Gastrocnemius medialis (tissue), 4 donors: ENCODE measurements at regions not wholly inside any gene's neighbourhood (a gene's known extent, or its start where the extent isn't known, plus 50 kb on each side); places are given as distances from the start of the nearest gene placed in this dataset.
"Not testable (repeated sequence)": the region's sequence is repeated elsewhere in the genome, so short reads cannot be mapped to it uniquely, and the experiment has no call there.

ENCODE experiments used
- ATAC-seq, 2 donors: fragments of 150-250 bp; one replicate each; pipeline ENCODE4 v1.9.1; 2016
- DNase-seq, 2 donors: peaks; one replicate each; pipeline ENCODE4 v3.0.0-alpha.2; 2019
- H3K27ac ChIP-seq, 4 donors: fragments of 200-600 bp; sonication (generic); 1 replicate in 1 of 4; 2 replicates in 3 of 4; pipeline ENCODE4 v1.5.1; 2016 to 2018; ENCODE audit warnings: mild to moderate bottlenecking in 2 of 4, moderate library complexity in 1 of 4
- H3K27me3 ChIP-seq, 3 donors: fragments of 200-600 bp; sonication (generic) in 2 of 3; 1 replicate in 1 of 3; 2 replicates in 2 of 3; pipeline versions ENCODE4 v1.5.1 to v1.6.0; 2016 to 2019; ENCODE audit warnings: mild to moderate bottlenecking in 1 of 3, moderate library complexity in 1 of 3
- H3K36me3 ChIP-seq, 2 donors: fragments of 200-600 bp; sonication (generic) in 1 of 2; one replicate each; pipeline ENCODE4 v1.5.1; 2017 to 2018
- H3K4me1 ChIP-seq, 2 donors: fragments of 200-600 bp; sonication (generic) in 1 of 2; one replicate each; pipeline ENCODE4 v1.5.1; 2016 to 2017; ENCODE audit warnings: mild to moderate bottlenecking in 2 of 2
- H3K4me3 ChIP-seq, 4 donors: fragments of 200-600 bp; sonication (generic) in 3 of 4; 1 replicate in 1 of 4; 2 replicates in 3 of 4; pipeline ENCODE4 v1.5.1; 2016 to 2019; ENCODE audit warnings: mild to moderate bottlenecking in 2 of 4
- H3K9me3 ChIP-seq, 3 donors: fragments of 200-600 bp; sonication (generic) in 2 of 3; 1 replicate in 1 of 3; 2 replicates in 2 of 3; pipeline ENCODE4 v1.5.1; 2016 to 2019
- POLR2A ChIP-seq, 2 donors: fragments of 450-650 bp; IDR thresholded peaks; one replicate each; pipeline ENCODE4 v1.6.1; 2017; ENCODE audit warnings: antibody characterized with exemption in 2 of 2, mild to moderate bottlenecking in 2 of 2, moderate library complexity in 2 of 2
- in situ Hi-C, 4 donors: fragments of 200-750 bp; cut with MboI; loops; one replicate each; pipeline versions ENCODE4 v1.15.0 to v1.8.0; 2017; ENCODE audit warnings: low sequenced_read_pairs in 4 of 4
- intact Hi-C: fragments of 100-400 bp; cut with DNase I; formaldehyde crosslinking; loops from one replicate; pipeline ENCODE4 v1.15.1; 2023; ENCODE audit warnings: low total_unique reads
- TF ChIP-seq, protein P1 (sequence below), 5 experiments: fragments of 450-650 bp in 3 of 5; fragments of 200-600 bp in 2 of 5; sonication (generic) in 2 of 5; IDR thresholded peaks in 4 of 5; conservative IDR thresholded peaks in 1 of 5; 1 replicate in 4 of 5; 2 replicates in 1 of 5; pipeline ENCODE4 v1.5.1; 2016 to 2019; ENCODE audit warnings: antibody characterized with exemption in 5 of 5, mild to moderate bottlenecking in 3 of 5, moderate library complexity in 3 of 5

DNA sequence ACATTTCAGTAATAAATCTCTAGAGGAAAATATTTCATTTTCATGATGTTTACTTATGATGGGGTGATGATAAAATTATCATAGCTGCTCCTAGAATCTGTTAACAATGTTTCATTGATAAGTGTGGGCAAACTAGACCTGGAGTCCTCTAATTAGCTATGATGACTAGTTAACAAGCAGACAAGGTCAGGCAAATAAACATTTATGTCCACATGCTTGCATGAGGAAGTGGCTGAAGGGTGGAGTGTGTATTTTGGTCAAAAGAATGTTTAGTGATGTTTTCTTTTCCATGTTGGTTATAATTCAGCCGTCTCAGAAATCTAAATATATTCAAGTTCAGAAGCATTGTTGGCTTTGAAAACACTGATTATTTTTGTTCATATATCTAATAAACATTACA, 99.9 kb upstream of the FN1 start:
- intact Hi-C loops (no loop called here), in situ Hi-C loops (no loop called here)
- DNase-seq = no peak

DNA sequence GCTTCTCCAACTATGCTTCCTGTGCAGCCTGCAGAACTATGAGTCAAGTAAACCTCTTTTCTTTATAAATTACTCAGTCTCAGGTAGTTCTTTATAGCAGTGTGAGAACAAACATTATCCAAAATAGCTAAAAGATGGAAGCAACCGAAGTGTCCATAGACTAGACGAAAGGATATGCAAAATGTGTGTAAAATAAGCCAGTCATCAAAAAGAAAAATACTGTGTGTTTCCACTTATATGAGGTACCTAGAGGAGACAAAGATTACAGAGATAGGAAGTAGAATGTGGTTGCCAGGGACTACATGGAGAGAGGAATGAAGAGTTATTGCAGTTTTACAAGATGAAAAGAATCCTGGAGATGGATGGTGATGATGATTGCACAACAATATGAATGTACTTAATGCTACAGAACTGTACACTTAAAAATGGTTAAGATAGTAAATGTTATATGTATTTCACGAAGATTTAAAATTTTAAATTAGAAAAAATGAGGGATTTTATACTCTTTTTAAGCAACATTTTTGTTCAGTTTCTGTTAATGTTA, 99.3 kb upstream of the FN1 start:
- peaks cover 0 to 3% of the 10 kb centered on the region in 2 donors for H3K4me1 ChIP-seq
- ATAC-seq (no peak), DNase-seq (no peak)
- H3K36me3 ChIP-seq = no peaks in the 10 kb centered on the region
- intact Hi-C loops = no loop called here
- in situ Hi-C loops = no loop called here
- H3K27me3 ChIP-seq = no peaks in the 10 kb centered on the region
- H3K9me3 ChIP-seq = no peaks in the 10 kb centered on the region
- no peak overlapping the region for H3K4me3 ChIP-seq
- TF ChIP-seq, protein P1, sequence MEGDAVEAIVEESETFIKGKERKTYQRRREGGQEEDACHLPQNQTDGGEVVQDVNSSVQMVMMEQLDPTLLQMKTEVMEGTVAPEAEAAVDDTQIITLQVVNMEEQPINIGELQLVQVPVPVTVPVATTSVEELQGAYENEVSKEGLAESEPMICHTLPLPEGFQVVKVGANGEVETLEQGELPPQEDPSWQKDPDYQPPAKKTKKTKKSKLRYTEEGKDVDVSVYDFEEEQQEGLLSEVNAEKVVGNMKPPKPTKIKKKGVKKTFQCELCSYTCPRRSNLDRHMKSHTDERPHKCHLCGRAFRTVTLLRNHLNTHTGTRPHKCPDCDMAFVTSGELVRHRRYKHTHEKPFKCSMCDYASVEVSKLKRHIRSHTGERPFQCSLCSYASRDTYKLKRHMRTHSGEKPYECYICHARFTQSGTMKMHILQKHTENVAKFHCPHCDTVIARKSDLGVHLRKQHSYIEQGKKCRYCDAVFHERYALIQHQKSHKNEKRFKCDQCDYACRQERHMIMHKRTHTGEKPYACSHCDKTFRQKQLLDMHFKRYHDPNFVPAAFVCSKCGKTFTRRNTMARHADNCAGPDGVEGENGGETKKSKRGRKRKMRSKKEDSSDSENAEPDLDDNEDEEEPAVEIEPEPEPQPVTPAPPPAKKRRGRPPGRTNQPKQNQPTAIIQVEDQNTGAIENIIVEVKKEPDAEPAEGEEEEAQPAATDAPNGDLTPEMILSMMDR (IDR thresholded peaks at IDR 0.05 in 4 of 5, conservative IDR thresholded peaks at IDR 0.05 in 1 of 5) = no peak
- no peak for TF ChIP-seq POLR2A (IDR thresholded peaks at IDR 0.05)
- H3K27ac ChIP-seq = no peak overlapping the region

More for the DNA sequence above, 99.9 kb upstream of the FN1 start:
- Histone ChIP-seq H3K27ac (no peak overlapping the region), H3K4me3 (no peak overlapping the region), H3K4me1 (peaks cover 0 to 3% of the 10 kb centered on the region in 2 donors), H3K36me3 (no peaks in the 10 kb centered on the region), H3K9me3 (no peaks in the 10 kb centered on the region), H3K27me3 (no peaks in the 10 kb centered on the region)
- no peak for TF ChIP-seq POLR2A (IDR thresholded peaks at IDR 0.05)
- TF ChIP-seq, protein P1 (IDR thresholded peaks at IDR 0.05 in 4 of 5, conservative IDR thresholded peaks at IDR 0.05 in 1 of 5) = no peak
- ATAC-seq = no peak

DNA sequence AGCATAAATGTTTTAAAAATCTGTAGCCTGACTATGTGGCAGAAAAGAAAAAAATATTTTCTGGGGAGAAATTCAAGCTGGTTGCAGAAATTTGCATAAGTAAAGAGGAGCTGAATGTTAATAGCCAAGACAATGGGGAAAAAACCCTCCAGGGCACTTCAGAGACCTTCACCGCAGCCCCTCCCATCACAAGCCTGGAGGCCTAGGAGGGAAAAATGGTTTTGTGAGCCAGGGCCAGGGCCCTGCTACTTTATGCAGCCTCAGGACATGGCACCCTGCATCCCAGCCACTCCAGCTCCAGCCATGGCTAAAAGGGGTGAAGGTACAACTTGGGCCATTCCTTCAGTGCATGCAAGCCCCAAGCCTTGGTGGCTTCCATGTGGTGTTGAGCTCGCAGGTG, 97.8 kb upstream of the FN1 start:
- H3K27ac ChIP-seq, H3K9me3 ChIP-seq, H3K4me1 ChIP-seq, H3K4me3 ChIP-seq, intact Hi-C loops, H3K36me3 ChIP-seq, DNase-seq, H3K27me3 ChIP-seq, in situ Hi-C loops, ATAC-seq: not testable (repeated sequence)

DNA sequence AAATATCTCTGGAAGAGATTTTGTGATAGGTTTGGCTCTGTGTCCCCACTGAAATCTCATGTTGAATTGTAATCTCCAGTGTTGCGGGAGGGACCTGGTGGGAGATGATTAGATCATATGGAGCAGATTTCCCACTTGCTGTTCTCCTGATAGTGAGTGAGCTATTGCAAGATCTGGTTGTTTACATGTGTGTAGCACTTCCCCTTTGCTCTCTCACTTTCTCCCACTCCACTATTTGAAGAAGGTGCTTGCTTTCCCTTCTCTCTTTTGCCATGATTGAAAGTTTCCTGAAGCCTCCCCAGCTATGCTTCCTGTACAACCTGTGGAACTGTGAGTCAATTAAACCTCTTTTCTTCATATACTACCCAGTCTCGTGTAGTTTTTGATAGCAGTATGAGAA, 97.0 kb upstream of the FN1 start:
- ATAC-seq (no peak), DNase-seq (no peak)
- in situ Hi-C loops = no loop called here
- TF ChIP-seq POLR2A (IDR thresholded peaks at IDR 0.05) = no peak
- TF ChIP-seq, protein P1 (IDR thresholded peaks at IDR 0.05 in 4 of 5, conservative IDR thresholded peaks at IDR 0.05 in 1 of 5) = no peak
- Histone ChIP-seq H3K27ac (no peak overlapping the region), H3K27me3 (no peaks in the 10 kb centered on the region), H3K4me3 (no peak overlapping the region), H3K9me3 (no peaks in the 10 kb centered on the region), H3K36me3 (no peaks in the 10 kb centered on the region), H3K4me1 (peaks cover 0 to 3% of the 10 kb centered on the region in 2 donors)
- intact Hi-C loops = no loop called here

DNA sequence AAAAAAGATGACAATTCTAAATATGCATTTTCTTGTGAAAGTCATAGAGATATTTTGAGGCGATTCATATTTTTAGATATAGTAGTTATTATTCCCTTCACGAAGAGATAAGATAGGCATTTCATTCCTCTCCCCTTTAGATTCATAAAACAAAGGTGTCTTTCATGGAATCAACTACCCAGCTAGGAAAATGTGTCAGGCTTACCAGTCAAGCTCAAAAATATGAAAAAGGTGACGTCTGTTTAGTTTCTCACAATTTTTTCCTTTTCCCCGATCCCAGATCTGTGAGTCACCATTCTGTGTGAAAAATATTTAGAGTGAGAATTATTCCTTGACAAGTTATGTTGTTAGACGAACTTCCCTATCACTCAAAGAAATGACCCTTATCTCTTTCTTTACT, 95.4 kb upstream of the FN1 start:
- Histone ChIP-seq H3K27ac (no peak overlapping the region), H3K36me3 (no peaks in the 10 kb centered on the region), H3K27me3 (no peaks in the 10 kb centered on the region), H3K4me1 (peaks cover 0 to under 1% of the 10 kb centered on the region in 2 donors), H3K4me3 (no peak overlapping the region), H3K9me3 (no peaks in the 10 kb centered on the region)
- intact Hi-C loops (no loop called here), in situ Hi-C loops (no loop called here)
- TF ChIP-seq, protein P1 (IDR thresholded peaks at IDR 0.05 in 4 of 5, conservative IDR thresholded peaks at IDR 0.05 in 1 of 5) = no peak
- no peak for TF ChIP-seq POLR2A (IDR thresholded peaks at IDR 0.05)
- no peak for ATAC-seq
- DNase-seq = no peak
